SK-N-SH (cell line): ENCODE measurements at regions not wholly inside any gene's neighbourhood (a gene's known extent, or its start where the extent isn't known, plus 50 kb on each side); places are given as distances from the start of the nearest gene placed in this dataset.

ENCODE experiments used
- CTCF ChIP-seq: fragments of 200-600 bp; sonication (generic); IDR thresholded peaks from 2 replicates; pipeline ENCODE4 v1.6.1; 2017; ENCODE audit warnings: antibody characterized with exemption, mild to moderate bottlenecking, moderate library complexity
- FOXJ3 ChIP-seq: sonication (generic); formaldehyde crosslinking; IDR thresholded peaks from 2 replicates; pipeline ENCODE4 v1.5.1; 2020; ENCODE audit warnings: mild to moderate bottlenecking, missing genetic modification reagents
- NFIC ChIP-seq: IDR thresholded peaks from 2 replicates; pipeline ENCODE4 v1.4.0; 2012; ENCODE audit warnings: borderline replicate concordance
- RAD21 ChIP-seq: IDR thresholded peaks from 2 replicates; pipeline ENCODE4 v1.6.1; 2012; ENCODE audit warnings: mild to moderate bottlenecking, low read length
- RCOR1 ChIP-seq: fragments of 150-350 bp; IDR thresholded peaks from 2 replicates; pipeline ENCODE4 v1.6.1; 2017; ENCODE audit warnings: antibody characterized with exemption, low read length
- SMC3 ChIP-seq: IDR thresholded peaks from 2 replicates; pipeline ENCODE4 v1.6.1; 2012; ENCODE audit warnings: low read depth, low read length, improper control_type of control experiment

GRCh38 chr7:6886198-6886597 is 60.1 kb upstream of the CCZ1B start:
- no peak for TF ChIP-seq SMC3
- TF ChIP-seq NFIC = no peak
- no peak for TF ChIP-seq CTCF
- TF ChIP-seq RCOR1 = no peak
- TF ChIP-seq RAD21 = no peak
- no peak for TF ChIP-seq FOXJ3
